GM21367 (cell line): ENCODE measurements at regions not wholly inside any gene's neighbourhood (a gene's known extent, or its start where the extent isn't known, plus 50 kb on each side); places are given as distances from the start of the nearest gene placed in this dataset.
A peak's percentile ranks its signal among the peaks of the same experiment; 100 is the strongest.
"Not testable (repeated sequence)": the region's sequence is repeated elsewhere in the genome, so short reads cannot be mapped to it uniquely, and the experiment has no call there.

ENCODE experiments used
- ATAC-seq: cut with Tn5 transposase; IDR thresholded peaks from one replicate; pipeline ENCODE4 v1.9.1; 2021; ENCODE audit not compliant: unreplicated experiment

DNA sequence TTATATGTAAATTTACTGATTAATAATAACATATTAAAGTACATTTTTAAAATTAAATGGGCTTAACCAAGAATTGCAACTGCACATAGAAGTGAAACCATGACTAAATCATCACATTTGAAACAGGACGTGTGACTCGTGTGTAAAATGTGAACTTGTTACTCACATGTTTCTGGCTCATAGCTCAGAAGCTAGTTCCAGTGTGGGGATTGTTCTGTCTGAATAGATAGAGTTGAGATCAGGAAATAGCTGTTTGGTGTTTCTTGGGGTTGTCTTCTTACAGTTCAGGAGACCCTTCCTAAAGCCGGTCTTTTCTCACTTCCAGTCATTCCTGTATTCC, 130.9 kb downstream of the LAT start:
- ATAC-seq: not testable (repeated sequence)

- not testable (repeated sequence) for ATAC-seq
These were observed 130.3 kb downstream of the LAT start for GRCh38 chr16:29114989-29115801.

- ATAC-seq: no peak
These were observed 129.7 kb downstream of the LAT start for GRCh38 chr16:29114574-29114973.

GRCh38 chr16:29113446-29113845, 128.6 kb downstream of the LAT start:
- not testable (repeated sequence) for ATAC-seq

- ATAC-seq: no peak
These were observed 128.0 kb downstream of the LAT start for GRCh38 chr16:29112755-29113347.

DNA sequence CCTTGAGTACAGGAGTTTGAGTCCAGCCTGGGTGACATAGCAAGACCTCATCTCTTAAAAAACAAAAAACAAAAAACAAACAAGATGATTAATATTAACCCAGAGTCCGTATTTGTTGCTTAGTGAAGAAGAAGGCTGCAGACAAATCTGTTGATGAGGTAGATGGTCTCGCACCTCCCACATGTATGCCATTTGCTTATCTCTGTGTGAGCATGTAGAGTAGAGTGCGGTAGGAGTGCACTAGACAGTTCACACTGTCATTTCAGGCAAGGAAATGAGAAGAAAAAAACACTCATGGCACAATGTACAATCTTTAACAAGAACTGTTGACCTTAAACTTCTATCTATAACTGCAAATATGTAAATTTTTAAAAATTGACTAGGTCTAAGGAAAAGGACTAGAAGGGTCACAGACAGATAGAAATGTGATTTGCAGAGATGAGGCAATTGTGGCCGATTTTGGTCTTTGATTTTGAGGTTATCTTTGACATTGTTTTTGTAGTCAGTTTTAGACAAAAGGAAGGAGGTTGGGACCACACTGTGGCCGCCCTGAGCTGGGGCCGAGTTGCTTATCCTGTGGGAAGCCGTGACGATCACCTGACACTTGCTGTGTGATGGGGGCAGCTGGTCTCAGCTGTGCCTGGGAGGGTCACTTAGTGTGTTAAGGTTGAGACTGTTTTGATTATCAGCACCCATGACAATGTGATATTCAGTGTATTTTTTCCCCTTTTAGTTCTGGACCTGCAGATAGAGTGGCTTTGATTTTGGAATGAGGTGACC, 127.2 kb downstream of the LAT start:
- not testable (repeated sequence) for ATAC-seq

DNA sequence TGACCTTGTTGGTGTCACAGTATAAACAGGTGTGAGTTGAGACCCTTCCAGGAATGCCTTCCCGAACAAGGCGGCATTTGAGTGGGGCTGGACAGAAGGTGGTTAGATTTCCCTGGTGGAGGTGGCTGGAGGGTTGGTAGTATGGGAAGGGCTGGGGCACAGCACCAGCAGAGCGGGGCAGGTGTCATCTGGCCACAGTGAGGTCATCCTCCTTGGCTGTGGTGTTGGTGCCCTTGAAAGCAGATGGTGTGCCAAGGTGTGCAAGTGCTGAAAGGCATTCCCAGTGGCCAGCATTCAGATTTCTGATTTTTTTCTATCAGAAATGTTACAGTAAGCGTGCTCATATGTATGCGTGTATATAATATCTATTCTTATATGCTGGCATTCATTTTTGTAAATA, 126.6 kb downstream of the LAT start:
- ATAC-seq: no peak

GRCh38 chr16:29108625-29109169, 123.8 kb downstream of the LAT start:
- not testable (repeated sequence) for ATAC-seq

GRCh38 chr16:29107299-29107698, 122.4 kb downstream of the LAT start:
- ATAC-seq: no peak

GRCh38 chr16:29106259-29106908, 121.5 kb downstream of the LAT start:
- ATAC-seq: not testable (repeated sequence)

- ATAC-seq: not testable (repeated sequence)
These were observed 119.7 kb downstream of the LAT start for GRCh38 chr16:29104600-29104999.

GRCh38 chr16:29097965-29098364, 113.1 kb downstream of the LAT start:
- ATAC-seq: not testable (repeated sequence)

DNA sequence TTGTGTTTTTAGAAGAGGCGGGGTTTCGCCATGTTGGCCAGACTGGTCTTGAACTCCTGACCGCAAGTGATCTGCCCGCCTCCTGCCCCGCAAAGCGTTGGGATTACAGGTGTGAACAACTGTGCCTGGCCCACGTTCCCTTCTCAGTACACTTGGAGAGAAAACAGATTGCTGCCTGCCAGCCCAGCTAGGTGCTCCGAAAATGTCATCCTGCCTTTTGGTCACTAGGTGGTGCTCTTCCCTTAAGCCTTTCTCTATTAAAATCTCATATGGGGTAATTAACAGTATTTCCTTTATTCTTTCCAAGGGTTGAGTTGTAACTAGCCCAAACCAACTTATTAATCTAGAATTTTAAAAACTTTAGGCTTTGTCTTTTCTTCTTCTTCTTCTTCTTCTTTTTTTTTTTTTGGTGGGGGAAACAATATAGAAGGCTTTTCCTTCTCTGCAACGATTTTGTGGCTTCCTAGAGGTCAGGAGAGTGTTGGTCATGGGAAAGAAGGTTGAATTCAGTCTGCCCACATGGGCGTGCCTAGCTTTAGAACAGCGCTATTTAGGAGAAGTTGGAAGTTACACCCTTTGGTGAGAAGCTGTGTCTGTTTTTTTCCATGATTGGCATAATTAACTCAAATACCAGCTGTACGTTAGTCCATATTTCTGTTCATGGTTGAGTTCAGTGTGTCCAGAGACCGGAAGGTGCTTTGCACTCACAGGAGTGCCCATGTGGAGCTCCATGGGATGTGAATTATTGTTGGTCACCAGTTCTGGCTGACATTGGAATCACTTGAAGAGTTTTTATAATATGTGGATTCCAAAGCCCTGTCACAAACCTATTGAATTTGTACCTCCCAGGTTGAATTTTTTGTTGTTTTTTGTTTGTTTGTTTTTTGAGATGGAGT, 110.1 kb downstream of the LAT start:
- ATAC-seq: not testable (repeated sequence)

DNA sequence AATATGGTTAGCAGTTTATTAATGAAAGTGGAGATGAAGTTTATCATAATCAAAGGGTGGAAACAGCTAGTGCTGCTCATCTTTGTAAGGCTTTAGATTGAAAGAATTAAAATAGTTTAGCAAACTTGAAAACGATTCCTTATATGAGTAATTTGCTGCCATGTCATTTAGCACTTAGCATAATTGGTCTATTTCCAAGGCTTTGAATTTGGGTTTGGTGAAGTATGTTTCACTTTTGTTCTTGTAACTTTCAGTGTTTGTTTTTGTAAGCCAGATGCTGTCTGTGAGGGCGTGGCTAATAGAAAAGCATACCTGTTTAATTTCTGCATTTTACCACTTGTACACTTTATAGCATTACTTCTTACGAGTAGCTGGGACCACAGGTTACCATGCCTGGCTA, 109.5 kb downstream of the LAT start:
- not testable (repeated sequence) for ATAC-seq

DNA sequence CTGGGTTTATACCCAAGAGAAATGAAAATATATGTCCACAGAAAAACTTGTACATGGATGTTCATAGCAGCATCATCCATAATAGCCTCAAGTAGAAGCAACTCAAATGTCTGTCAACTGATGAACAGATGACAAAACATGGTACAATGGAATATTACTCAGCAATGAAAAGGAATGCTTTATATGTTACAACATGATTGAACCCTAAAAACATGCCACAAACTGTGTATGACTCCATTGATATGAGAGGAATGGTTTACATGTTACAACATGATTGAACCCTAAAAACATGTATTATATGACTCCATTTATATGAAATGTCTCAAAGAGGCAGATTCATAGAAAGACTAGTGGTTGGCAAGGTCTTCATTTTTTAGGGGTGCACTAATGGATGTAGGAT, 104.8 kb downstream of the LAT start:
- ATAC-seq: not testable (repeated sequence)

DNA sequence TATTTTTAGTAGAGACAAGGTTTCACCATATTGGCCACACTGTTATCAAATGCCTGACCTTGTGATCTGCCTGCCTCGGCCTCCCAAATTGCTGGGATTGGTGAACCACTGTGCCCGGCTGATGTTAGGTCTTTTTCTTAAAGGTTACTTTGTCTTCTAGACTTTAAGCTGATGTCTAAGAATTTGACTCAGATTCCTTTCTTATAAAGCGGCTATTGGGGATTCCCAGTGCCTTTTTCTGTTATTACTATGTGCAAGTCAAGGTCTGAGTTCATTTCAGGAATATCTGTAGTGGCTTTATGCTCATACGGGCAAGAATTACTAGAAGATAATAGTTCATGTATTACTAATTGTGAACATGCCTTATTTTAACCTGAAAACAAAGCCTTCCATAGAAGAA, 102.8 kb downstream of the LAT start:
- not testable (repeated sequence) for ATAC-seq

GRCh38 chr16:29081829-29082639, 97.2 kb downstream of the LAT start:
- ATAC-seq: not testable (repeated sequence)

DNA sequence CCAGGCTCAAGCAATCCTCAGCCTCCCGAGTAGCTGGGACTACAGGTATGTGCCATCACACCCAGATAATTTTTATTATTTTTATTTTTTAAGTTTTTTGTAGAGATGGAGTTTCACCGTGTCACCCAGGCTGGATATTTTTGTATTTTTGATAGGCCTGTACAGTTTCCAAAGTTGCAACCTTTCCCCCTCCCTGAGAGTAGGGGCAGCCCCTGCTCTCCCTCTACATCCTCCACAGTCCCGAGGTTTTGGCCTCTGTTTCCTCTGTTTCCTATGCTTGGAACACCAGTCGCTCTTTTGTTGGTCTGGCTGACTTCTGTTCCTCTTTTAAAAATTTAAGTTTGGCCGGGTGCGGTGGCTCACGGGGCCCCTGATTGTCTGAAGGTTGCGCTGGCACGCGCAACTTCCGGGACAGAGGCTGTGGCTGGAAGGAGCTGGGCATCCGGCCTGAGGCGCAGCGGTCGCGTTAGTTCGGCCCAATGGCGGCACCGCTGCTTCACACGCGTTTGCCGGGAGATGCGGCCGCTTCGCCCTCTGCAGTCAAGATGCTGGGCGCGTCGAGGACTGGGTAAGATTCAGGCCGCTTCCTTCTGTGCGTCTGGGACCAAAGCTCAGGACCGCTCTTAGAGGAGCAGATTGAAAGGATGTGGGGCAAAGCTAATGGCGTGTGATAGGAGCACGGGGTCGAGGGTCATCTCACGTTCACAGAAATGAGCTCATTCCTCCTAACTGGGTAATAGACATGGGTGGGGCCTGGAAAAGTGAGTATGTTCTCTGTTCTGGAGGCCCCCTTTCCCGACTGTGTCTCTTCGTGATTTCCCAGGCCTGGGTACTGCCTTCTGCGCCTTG, 89.9 kb downstream of the LAT start:
- peak; percentile 83 for ATAC-seq
